ENCODE measurements at regions not wholly inside any gene's neighbourhood (a gene's known extent, or its start where the extent isn't known, plus 50 kb on each side); places are given as distances from the start of the nearest gene placed in this dataset.

DNA sequence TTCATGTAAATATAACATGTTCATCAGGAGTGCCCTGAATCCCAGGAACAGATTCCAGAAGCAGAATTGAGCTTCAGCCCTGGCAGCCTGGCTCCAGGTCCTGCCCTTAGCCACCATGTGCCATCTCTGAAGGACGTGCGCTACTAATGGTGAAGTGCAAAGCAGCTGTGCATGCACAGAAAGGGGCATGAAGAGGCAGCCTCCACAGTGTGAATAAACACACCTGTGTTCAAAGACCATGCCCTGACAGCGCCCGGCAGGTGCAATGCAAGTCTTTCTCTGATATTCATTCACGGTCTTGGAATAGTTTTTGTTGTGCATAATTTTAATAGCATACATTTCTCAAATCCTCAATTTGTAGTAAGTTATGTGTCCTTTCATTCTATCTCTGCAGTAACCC, 250.4 kb upstream of the TCERG1L start:
- peaks cover 2 to 23% of the 10 kb centered on the region in 2 experiments; a peak in 4 of 5 replicates for H3K27me3 ChIP-seq (ENCODE audit: control insufficient read depth in 1 of 2, insufficient read depth in 2 of 2, low read length in 2 of 2)
- H3K36me3 ChIP-seq (replicated peaks in 1 of 2; ENCODE audit: control insufficient read depth in 1 of 2, insufficient read depth in 2 of 2, low read length in 2 of 2) = no peaks in the 10 kb centered on the region
- POLR2A ChIA-PET = no interaction called here
- H3K27ac ChIP-seq (ENCODE audit: extremely low read length, insufficient read depth, low read length) = no peak overlapping the region
- intact Hi-C loops (cut with micrococcal nuclease; ENCODE audit: unreplicated experiment) (no loop called here), in situ Hi-C loops (cut with HindIII; ENCODE audit: extremely low pct_ligation_motif_present, low pct_unique_long_range_greater_than_20kb) (no loop called here)
- no peaks in the 10 kb centered on the region for H3K4me1 ChIP-seq (ENCODE audit: insufficient read depth, low read length)
- no peaks in the 10 kb centered on the region for H3K79me2 ChIP-seq (ENCODE audit: insufficient read depth, low read length)
- H4K20me1 ChIP-seq (ENCODE audit: insufficient read depth, low read length) = no peaks in the 10 kb centered on the region
- FAIRE-seq = no peak
- H3K4me2 ChIP-seq (ENCODE audit: low read depth, low read length) = no peak overlapping the region
- ATAC-seq = no peak
- no TSS peak for BruUV-seq (replicated peaks)
- CTCF ChIA-PET (ENCODE audit: low intra/inter-chr PET ratio, low total read pairs) = no interaction called here
- H3K9me3 ChIP-seq (ENCODE audit: low read length) = no peaks in the 10 kb centered on the region
- H3K4me3 ChIP-seq (replicated peaks in 1 of 3; ENCODE audit: insufficient read depth in 1 of 3, low read depth in 2 of 3, low read length in 3 of 3) = no peak overlapping the region
- H2AFZ ChIP-seq (ENCODE audit: low read length) = no peak overlapping the region
- WGBS (ENCODE audit: low lambda C conversion rate) = 20% methylated on average over 5 of the region's 5 CpGs
- no peak overlapping the region for H3K9ac ChIP-seq (ENCODE audit: insufficient read depth, low read depth, low read length)
- no peak for DNase-seq (ENCODE audit: low spot score)
- TF ChIP-seq NBN (conservative IDR thresholded peaks at IDR 0.05) (no peak), TOE1 (CRISPR knock-in tag; IDR thresholded peaks at IDR 0.05) (no peak), ZNF570 (CRISPR knock-in tag; IDR thresholded peaks at IDR 0.05; ENCODE audit: borderline replicate concordance) (no peak), ISX (CRISPR knock-in tag; conservative IDR thresholded peaks at IDR 0.05) (no peak), ATF6 (CRISPR knock-in tag; conservative IDR thresholded peaks at IDR 0.05) (no peak), GABPB1 (CRISPR knock-in tag; IDR thresholded peaks at IDR 0.05) (no peak), ZEB1 (IDR thresholded peaks at IDR 0.05; ENCODE audit: insufficient replicate concordance, low read depth) (no peak), MTERF4 (CRISPR knock-in tag; IDR thresholded peaks at IDR 0.05) (no peak), ZNF746 (CRISPR knock-in tag; IDR thresholded peaks at IDR 0.05) (no peak), ZFP91 (CRISPR knock-in tag; IDR thresholded peaks at IDR 0.05; ENCODE audit: borderline replicate concordance) (no peak), ZNF773 (CRISPR knock-in tag; IDR thresholded peaks at IDR 0.05; ENCODE audit: borderline replicate concordance) (no peak), ZNF75D (CRISPR knock-in tag; IDR thresholded peaks at IDR 0.05; ENCODE audit: borderline replicate concordance) (no peak), ZBTB49 (CRISPR knock-in tag; IDR thresholded peaks at IDR 0.05; ENCODE audit: borderline replicate concordance) (no peak), ZNF282 (IDR thresholded peaks at IDR 0.05; ENCODE audit: partially characterized antibody) (no peak), ZNF34 (CRISPR knock-in tag; IDR thresholded peaks at IDR 0.05; ENCODE audit: borderline replicate concordance) (no peak)
- TF ChIP-seq, protein P1, sequence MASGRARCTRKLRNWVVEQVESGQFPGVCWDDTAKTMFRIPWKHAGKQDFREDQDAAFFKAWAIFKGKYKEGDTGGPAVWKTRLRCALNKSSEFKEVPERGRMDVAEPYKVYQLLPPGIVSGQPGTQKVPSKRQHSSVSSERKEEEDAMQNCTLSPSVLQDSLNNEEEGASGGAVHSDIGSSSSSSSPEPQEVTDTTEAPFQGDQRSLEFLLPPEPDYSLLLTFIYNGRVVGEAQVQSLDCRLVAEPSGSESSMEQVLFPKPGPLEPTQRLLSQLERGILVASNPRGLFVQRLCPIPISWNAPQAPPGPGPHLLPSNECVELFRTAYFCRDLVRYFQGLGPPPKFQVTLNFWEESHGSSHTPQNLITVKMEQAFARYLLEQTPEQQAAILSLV (CRISPR knock-in tag; IDR thresholded peaks at IDR 0.05; ENCODE audit: borderline replicate concordance) = no peak
